Caco-2 (cell line): ENCODE measurements at regions not wholly inside any gene's neighbourhood (a gene's known extent, or its start where the extent isn't known, plus 50 kb on each side); places are given as distances from the start of the nearest gene placed in this dataset.
"Not testable (repeated sequence)": the region's sequence is repeated elsewhere in the genome, so short reads cannot be mapped to it uniquely, and the experiment has no call there.

Source experiments
- BruUV-seq: library from RNA; stranded (reverse); fragments of 400-500 nt; replicated peaks from 2 replicates; lab custom pipeline; 2021; lab: Mats Ljungman, UMichigan
- CTCF ChIA-PET: fragments of 300-600 bp; sonication (Branson Sonifier 250); formaldehyde crosslinking; loops from one replicate; lab custom pipeline; 2022; ENCODE audit warnings: antibody characterized with exemption; lab: Charles Lee
- POLR2A ChIA-PET: fragments of 300-600 bp; sonication (Branson Sonifier 250); formaldehyde crosslinking; loops from one replicate; lab custom pipeline; 2022; ENCODE audit warnings: antibody characterized with exemption; lab: Charles Lee
- DNase-seq, 2 experiments: peaks; one replicate each; pipeline versions ENCODE4 v3.0.0 to v3.0.0-alpha.2; 2020 to 2022
- H3K27me3 ChIP-seq: replicated peaks from 2 replicates; pipeline ENCODE4 v1.6.0; 2011; ENCODE audit warnings: low read length; ENCODE audit not compliant: control insufficient read depth, insufficient read depth
- H3K36me3 ChIP-seq: 2 replicates; pipeline ENCODE4 v1.5.1; 2011; ENCODE audit warnings: low read length; ENCODE audit not compliant: control insufficient read depth, insufficient read depth
- H3K4me1 ChIP-seq: fragments of 250-450 bp; sonication (Bioruptor Pico); 2 replicates; pipeline ENCODE4 v1.5.1; 2020; ENCODE audit warnings: mild to moderate bottlenecking
- H3K4me3 ChIP-seq: 2 replicates; pipeline ENCODE4 v1.5.1; 2011; ENCODE audit warnings: low read depth, mild to moderate bottlenecking, control low read depth, low read length
- H3K9me3 ChIP-seq: fragments of 250-450 bp; sonication (Bioruptor Pico); 2 replicates; pipeline ENCODE4 v1.5.1; 2020; ENCODE audit warnings: mild to moderate bottlenecking, moderate library complexity
- H3K27ac Mint-ChIP-seq: one replicate; pipeline ENCODE4 v1.8.0; 2022; ENCODE audit warnings: mixed read lengths; ENCODE audit not compliant: unreplicated experiment
- H3K27me3 Mint-ChIP-seq: one replicate; pipeline ENCODE4 v1.8.0; 2022; ENCODE audit warnings: mixed read lengths; ENCODE audit not compliant: insufficient read depth, unreplicated experiment
- H3K36me3 Mint-ChIP-seq: one replicate; pipeline ENCODE4 v1.8.0; 2022; ENCODE audit warnings: mild to moderate bottlenecking, mixed read lengths; ENCODE audit not compliant: insufficient read depth, unreplicated experiment
- H3K4me1 Mint-ChIP-seq: one replicate; pipeline ENCODE4 v1.8.0; 2022; ENCODE audit warnings: low read depth, mixed read lengths; ENCODE audit not compliant: unreplicated experiment
- H3K4me3 Mint-ChIP-seq: one replicate; pipeline ENCODE4 v1.8.0; 2022; ENCODE audit warnings: mild to moderate bottlenecking, moderate library complexity, mixed read lengths; ENCODE audit not compliant: unreplicated experiment
- H3K9me3 Mint-ChIP-seq: one replicate; pipeline ENCODE4 v1.8.0; 2022; ENCODE audit warnings: mixed read lengths; ENCODE audit not compliant: unreplicated experiment
- CTCF ChIP-seq, 2 experiments: fragments of 200-600 bp in 1 of 2; IDR thresholded peaks; 1 replicate in 1 of 2; 2 replicates in 1 of 2; pipeline versions ENCODE4 v1.5.1 to v1.8.0; 2011 to 2022; ENCODE audit warnings: antibody characterized with exemption in 1 of 2, control low read depth in 1 of 2, inconsistent platforms in 1 of 2, low read depth in 1 of 2, low read length in 1 of 2, mild to moderate bottlenecking in 1 of 2, moderate library complexity in 1 of 2; ENCODE audit not compliant: insufficient read depth in 1 of 2, severe bottlenecking in 1 of 2, unreplicated experiment in 1 of 2
- intact Hi-C: fragments of 100-400 bp; cut with micrococcal nuclease; formaldehyde crosslinking; loops from one replicate; pipeline ENCODE4 v1.10.0; 2022; ENCODE audit not compliant: unreplicated experiment

DNA sequence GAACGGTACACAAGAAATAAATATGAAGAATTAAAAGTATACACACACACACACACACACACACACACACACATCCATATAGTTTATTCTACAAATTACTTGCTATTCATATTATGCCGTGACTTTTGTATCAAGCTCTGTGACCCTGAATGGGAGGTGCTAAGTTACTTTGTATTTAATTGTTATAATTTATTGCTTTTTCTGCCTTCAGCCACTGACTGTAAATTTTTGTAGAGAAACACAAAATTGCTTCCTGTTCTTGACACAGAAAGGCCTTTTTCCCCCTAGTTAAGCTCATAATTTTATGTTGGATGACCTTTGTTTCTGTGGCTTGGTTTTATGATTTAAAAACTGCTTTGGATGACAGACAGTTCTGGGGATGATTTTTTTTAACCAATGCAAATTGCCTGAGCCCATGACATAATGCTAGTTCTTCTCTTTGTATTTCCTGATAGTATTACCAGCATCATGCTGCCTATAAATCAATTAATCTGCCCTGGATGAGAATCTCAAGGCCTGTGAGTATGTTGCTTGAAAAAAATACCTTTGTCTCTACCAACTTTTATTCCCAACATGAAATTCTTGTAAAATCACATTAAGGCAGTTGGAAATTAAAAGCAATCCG lies 140.0 kb downstream of the FMR1NB start:
- no peak for DNase-seq
- Histone ChIP-seq H3K4me1 (no peaks in the 10 kb centered on the region), H3K9me3 (no peaks in the 10 kb centered on the region), H3K27me3 (no peaks in the 10 kb centered on the region), H3K36me3 (no peaks in the 10 kb centered on the region), H3K4me3 (no peak overlapping the region)
- Mint-ChIP-seq H3K4me3 (no peak overlapping the region), H3K36me3 (no peaks in the 10 kb centered on the region), H3K27ac (no peak overlapping the region), H3K27me3 (no peaks in the 10 kb centered on the region), H3K9me3 (no peaks in the 10 kb centered on the region), H3K4me1 (no peaks in the 10 kb centered on the region)
- intact Hi-C loops = no loop called here
- no TSS peak for BruUV-seq
- CTCF ChIA-PET = no interaction called here
- TF ChIP-seq CTCF (IDR thresholded peaks at IDR 0.05; ENCODE audit: insufficient read depth in 1 of 2, low read depth in 1 of 2, low read length in 1 of 2, severe bottlenecking in 1 of 2, unreplicated experiment in 1 of 2) = no peak
- POLR2A ChIA-PET = no interaction called here

- BruUV-seq, CTCF ChIA-PET: not testable (repeated sequence)
Observed at GRCh38 chrX:148128872-148129505, 147.9 kb downstream of the FMR1NB start.

DNA sequence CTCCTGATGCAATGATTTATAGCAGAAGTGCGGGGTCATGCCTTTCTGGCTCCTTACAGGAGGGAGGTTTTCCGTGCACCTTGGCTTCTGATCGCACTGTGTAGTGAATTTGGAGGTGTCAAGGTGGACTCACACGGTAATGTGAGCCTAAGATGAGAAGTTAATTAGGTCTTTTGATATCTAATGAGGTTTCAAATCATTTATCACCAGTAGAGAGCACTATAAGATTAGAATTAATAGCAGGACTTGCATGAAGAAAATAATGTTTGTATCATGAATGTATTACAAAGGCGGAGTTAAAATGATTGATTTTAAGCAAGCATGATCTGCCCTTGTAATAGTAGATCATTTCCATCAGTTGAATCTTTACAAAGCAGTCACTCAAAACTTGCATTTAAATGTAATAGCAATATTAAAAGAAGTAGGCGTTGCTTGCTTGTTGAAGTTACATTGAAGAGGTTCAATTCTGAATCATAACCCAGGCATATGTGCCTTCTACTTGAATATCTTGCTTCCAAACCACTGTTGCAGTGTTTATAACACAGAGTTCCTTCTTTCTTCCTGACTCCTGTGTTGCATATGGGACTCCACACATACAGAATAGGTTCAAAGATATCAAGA lies 152.1 kb downstream of the FMR1NB start:
- no peak for TF ChIP-seq CTCF (IDR thresholded peaks at IDR 0.05; ENCODE audit: insufficient read depth in 1 of 2, low read depth in 1 of 2, low read length in 1 of 2, severe bottlenecking in 1 of 2, unreplicated experiment in 1 of 2)
- no peak overlapping the region for H3K4me3 ChIP-seq
- Mint-ChIP-seq H3K36me3 (no peaks in the 10 kb centered on the region), H3K9me3 (no peaks in the 10 kb centered on the region), H3K27ac (no peak overlapping the region), H3K27me3 (no peaks in the 10 kb centered on the region), H3K4me1 (no peaks in the 10 kb centered on the region), H3K4me3 (no peak overlapping the region)
- CTCF ChIA-PET = no interaction called here
- no peaks in the 10 kb centered on the region for H3K36me3 ChIP-seq
- BruUV-seq = no TSS peak
- POLR2A ChIA-PET = no interaction called here
- intact Hi-C loops = no loop called here
- no peaks in the 10 kb centered on the region for H3K27me3 ChIP-seq
- no peaks in the 10 kb centered on the region for H3K4me1 ChIP-seq
- H3K9me3 ChIP-seq = no peaks in the 10 kb centered on the region
- no peak for DNase-seq

More at GRCh38 chrX:148128872-148129505, 147.9 kb downstream of the FMR1NB start:
- H3K4me1 Mint-ChIP-seq, H3K27me3 ChIP-seq, POLR2A ChIA-PET, H3K36me3 ChIP-seq, DNase-seq, H3K36me3 Mint-ChIP-seq, intact Hi-C loops, H3K9me3 Mint-ChIP-seq, H3K4me3 ChIP-seq, H3K27ac Mint-ChIP-seq, H3K27me3 Mint-ChIP-seq, H3K4me1 ChIP-seq, H3K9me3 ChIP-seq: not testable (repeated sequence)
- peak overlapping the region; percentile 37 for H3K4me3 Mint-ChIP-seq
